DND-41 (cell line): ENCODE measurements at regions not wholly inside any gene's neighbourhood (a gene's known extent, or its start where the extent isn't known, plus 50 kb on each side); places are given as distances from the start of the nearest gene placed in this dataset.

Source experiments
- ATAC-seq: fragments of 200-7000 bp; cut with Tn5 transposase; 3 replicates; pipeline ENCODE4 v1.9.1; 2021; ENCODE audit warnings: low read depth; ENCODE audit not compliant: insufficient read depth
- DNase-seq: peaks from one replicate; pipeline ENCODE4 v3.0.0-alpha.2; 2020
- H2AFZ ChIP-seq: 2 replicates; pipeline ENCODE4 v1.6.0; 2012; ENCODE audit warnings: low read depth, low read length
- H3K27ac ChIP-seq: 2 replicates; pipeline ENCODE4 v1.5.1; 2012; ENCODE audit warnings: low read length, inconsistent platforms
- H3K27me3 ChIP-seq: fragments of 200-600 bp; sonication (generic); 2 replicates; pipeline ENCODE4 v1.6.0; 2012; ENCODE audit warnings: low read length, mild to moderate bottlenecking, inconsistent platforms; ENCODE audit not compliant: insufficient read depth, poor library complexity
- H3K36me3 ChIP-seq: 2 replicates; pipeline ENCODE4 v1.5.1; 2012; ENCODE audit warnings: low read length, inconsistent platforms; ENCODE audit not compliant: insufficient read depth
- H3K4me1 ChIP-seq: 2 replicates; pipeline ENCODE4 v1.5.1; 2012; ENCODE audit warnings: mild to moderate bottlenecking, low read length; ENCODE audit not compliant: insufficient read depth
- H3K4me2 ChIP-seq: 2 replicates; pipeline ENCODE4 v1.6.0; 2012; ENCODE audit warnings: mild to moderate bottlenecking, moderate library complexity, low read length, inconsistent platforms; ENCODE audit not compliant: insufficient read depth
- H3K4me3 ChIP-seq, 2 experiments: fragments of 200-600 bp in 1 of 2; shearing (Covaris generic) in 1 of 2; 2 replicates each; pipeline ENCODE4 v1.5.1; 2012 to 2016; ENCODE audit warnings: inconsistent platforms in 2 of 2, low read length in 2 of 2, mild to moderate bottlenecking in 2 of 2, low read depth in 1 of 2, moderate library complexity in 1 of 2
- H3K79me2 ChIP-seq: 2 replicates; pipeline ENCODE4 v1.6.0; 2012; ENCODE audit warnings: low read length, inconsistent platforms; ENCODE audit not compliant: insufficient read depth
- H3K9ac ChIP-seq: 2 replicates; pipeline ENCODE4 v1.6.0; 2012; ENCODE audit warnings: low read depth, mild to moderate bottlenecking, inconsistent platforms, low read length, moderate library complexity
- H3K9me3 ChIP-seq: 2 replicates; pipeline ENCODE4 v1.5.1; 2012; ENCODE audit warnings: low read length, moderate library complexity, mild to moderate bottlenecking, inconsistent platforms; ENCODE audit not compliant: insufficient read depth, severe bottlenecking
- H4K20me1 ChIP-seq: 2 replicates; pipeline ENCODE4 v1.6.0; 2012; ENCODE audit warnings: low read length; ENCODE audit not compliant: insufficient read depth
- CTCF ChIP-seq: IDR thresholded peaks from 2 replicates; pipeline ENCODE4 v1.5.1; 2012; ENCODE audit warnings: borderline replicate concordance, low read length, moderate library complexity, mild to moderate bottlenecking; ENCODE audit not compliant: poor library complexity, severe bottlenecking; ENCODE audit errors: extremely low read depth
- EZH2 ChIP-seq: IDR thresholded peaks from 3 replicates; pipeline ENCODE4 v1.6.1; 2012; ENCODE audit warnings: borderline replicate concordance, low read depth, mild to moderate bottlenecking, moderate library complexity, low read length, inconsistent platforms; ENCODE audit not compliant: severe bottlenecking

DNA sequence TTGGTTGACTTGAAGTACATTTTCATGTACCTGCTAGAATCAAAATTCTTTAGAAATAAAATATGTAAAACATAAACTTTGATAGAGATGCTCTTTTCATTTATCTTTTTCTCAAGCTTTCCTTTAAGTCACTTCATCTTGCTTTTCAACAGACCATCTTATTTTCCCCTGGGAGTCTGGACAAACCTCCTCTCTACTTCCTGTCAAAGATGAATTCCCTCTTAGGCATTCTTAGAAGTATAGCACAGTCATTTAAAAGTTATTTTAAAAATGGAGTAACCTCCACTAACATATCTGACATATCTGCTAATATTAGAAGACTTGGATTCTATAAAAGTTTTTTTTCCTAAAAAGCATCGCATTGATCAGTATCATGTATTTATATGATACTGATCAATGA is 84.8 kb upstream of the PAX6 start:
- Histone ChIP-seq H3K36me3 (no peaks in the 10 kb centered on the region), H3K79me2 (no peaks in the 10 kb centered on the region), H3K9ac (no peak overlapping the region), H4K20me1 (no peaks in the 10 kb centered on the region), H3K9me3 (no peaks in the 10 kb centered on the region), H3K4me1 (no peaks in the 10 kb centered on the region), H3K27ac (no peak overlapping the region), H3K4me2 (no peak overlapping the region), H2AFZ (no peak overlapping the region), H3K27me3 (no peaks in the 10 kb centered on the region), H3K4me3 (no peak overlapping the region)
- TF ChIP-seq CTCF (no peak), EZH2 (no peak)
- ATAC-seq, result no peak
- DNase-seq, result no peak

DNA sequence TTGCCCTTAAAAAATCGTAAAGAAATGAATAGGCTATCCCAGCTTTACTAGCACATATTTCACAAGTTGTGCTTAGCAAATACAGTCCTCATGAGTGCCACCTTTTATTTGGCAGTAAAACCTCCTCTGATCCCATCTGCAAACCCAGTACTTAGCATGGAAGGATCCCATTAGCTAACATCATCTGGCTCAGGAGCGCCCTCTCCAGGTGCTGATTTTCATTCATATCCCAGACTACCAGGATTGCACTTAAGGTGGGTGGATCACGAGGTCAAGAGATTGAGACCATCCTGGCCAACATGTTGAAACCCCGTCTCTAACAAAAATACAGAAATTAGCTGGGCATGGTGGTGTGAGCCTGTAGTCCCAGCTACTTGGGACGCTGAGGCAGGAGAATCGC is 76.1 kb upstream of the PAX6 start:
- Histone ChIP-seq H3K4me3 (no peak overlapping the region), H3K27ac (no peak overlapping the region), H3K9me3 (no peaks in the 10 kb centered on the region), H4K20me1 (no peaks in the 10 kb centered on the region), H3K36me3 (no peaks in the 10 kb centered on the region), H3K9ac (no peak overlapping the region), H3K4me2 (no peak overlapping the region), H3K4me1 (no peaks in the 10 kb centered on the region), H2AFZ (no peak overlapping the region), H3K27me3 (peaks cover 4% of the 10 kb centered on the region), H3K79me2 (no peaks in the 10 kb centered on the region)
- ATAC-seq, result no peak
- TF ChIP-seq EZH2 (no peak), CTCF (peak; percentile 38)
- peak; percentile 19 for DNase-seq

- no peak for TF ChIP-seq EZH2
- no peak for TF ChIP-seq CTCF
- Histone ChIP-seq H2AFZ (no peak overlapping the region), H3K27ac (no peak overlapping the region)
Observed at GRCh38 chr11:31884080-31884479, 73.0 kb upstream of the PAX6 start.

DNA sequence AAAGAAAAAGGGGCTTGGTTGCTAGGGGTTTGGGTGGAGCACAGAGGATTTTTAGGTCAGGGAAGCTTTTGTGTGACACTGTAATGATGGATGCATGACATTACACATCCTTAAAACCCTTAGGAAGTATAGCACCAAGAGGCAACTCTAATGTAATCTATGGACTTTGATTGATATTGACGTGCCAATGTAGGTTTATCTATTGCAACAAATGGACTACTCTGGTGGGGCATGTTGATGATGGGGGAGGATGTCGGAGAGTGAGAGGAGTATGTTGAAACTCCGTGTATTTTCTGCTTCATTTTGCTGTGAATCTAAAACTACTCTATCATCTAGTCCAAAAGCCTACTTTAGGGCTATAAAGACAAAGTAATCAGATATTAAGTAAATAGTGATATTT is 72.3 kb upstream of the PAX6 start:
- H3K4me1 ChIP-seq, result no peaks in the 10 kb centered on the region
- no peaks in the 10 kb centered on the region for H4K20me1 ChIP-seq
- H3K79me2 ChIP-seq, result no peaks in the 10 kb centered on the region
- H2AFZ ChIP-seq, result no peak overlapping the region
- H3K9ac ChIP-seq, result no peak overlapping the region
- DNase-seq (no peak), ATAC-seq (no peak)
- no peak overlapping the region for H3K27ac ChIP-seq
- peaks cover 4% of the 10 kb centered on the region for H3K27me3 ChIP-seq
- H3K4me3 ChIP-seq, result no peak overlapping the region
- no peak overlapping the region for H3K4me2 ChIP-seq
- TF ChIP-seq CTCF (no peak), EZH2 (no peak)
- H3K9me3 ChIP-seq, result no peaks in the 10 kb centered on the region
- no peaks in the 10 kb centered on the region for H3K36me3 ChIP-seq

More at GRCh38 chr11:31884080-31884479, 73.0 kb upstream of the PAX6 start:
- DNase-seq (no peak), ATAC-seq (no peak)
- Histone ChIP-seq H3K4me1 (no peaks in the 10 kb centered on the region), H3K9ac (no peak overlapping the region), H3K4me3 (no peak overlapping the region), H3K79me2 (no peaks in the 10 kb centered on the region), H3K9me3 (no peaks in the 10 kb centered on the region), H3K4me2 (no peak overlapping the region), H4K20me1 (no peaks in the 10 kb centered on the region), H3K27me3 (peaks cover 4% of the 10 kb centered on the region), H3K36me3 (no peaks in the 10 kb centered on the region)
